ENCODE measurements at regions not wholly inside any gene's neighbourhood (a gene's known extent, or its start where the extent isn't known, plus 50 kb on each side); places are given as distances from the start of the nearest gene placed in this dataset.

- dilution Hi-C loops (cut with MboI; ENCODE audit: extremely low pct_ligation_motif_present, low sequenced_read_pairs) (no loop called here), intact Hi-C loops (cut with micrococcal nuclease) (loop anchor here (5.0 to 10.0 kb wide), 2 partner anchors 68 to 140 kb away; partner anchors contain the start of gene RESF1)
- FAIRE-seq (no peak), DNase-seq (ENCODE audit: low read depth, low spot score) (no peak)
- Histone ChIP-seq H3K4me1 (ENCODE audit: control insufficient read depth, extremely low read depth, insufficient read depth, low read length) (peaks cover 14% of the 10 kb centered on the region), H3K9ac (replicated peaks; ENCODE audit: extremely low read depth, insufficient read depth, low read length) (no peak overlapping the region), H2AFZ (ENCODE audit: low read depth, low read length) (no peak overlapping the region), H3K27ac (ENCODE audit: insufficient read depth, low read depth, low read length) (no peak overlapping the region), H3K79me2 (ENCODE audit: control insufficient read depth, insufficient read depth, low read length) (no peaks in the 10 kb centered on the region), H3K9me1 (replicated peaks; ENCODE audit: control insufficient read depth, extremely low read depth, insufficient read depth, low read length) (no peaks in the 10 kb centered on the region), H3K9me3 (replicated peaks; ENCODE audit: control insufficient read depth, insufficient read depth, low read length) (no peaks in the 10 kb centered on the region), H4K20me1 (replicated peaks; ENCODE audit: control insufficient read depth, extremely low read depth, insufficient read depth, low read length) (no peaks in the 10 kb centered on the region), H3K4me3 (replicated peaks in 1 of 3; ENCODE audit: insufficient read depth in 1 of 3, low read depth in 1 of 3, low read length in 3 of 3) (no peak overlapping the region), H3K36me3 (ENCODE audit: control insufficient read depth in 2 of 2, extremely low read depth in 1 of 2, insufficient read depth in 2 of 2, low read length in 2 of 2) (no peaks in the 10 kb centered on the region), H3K4me2 (ENCODE audit: insufficient read depth, low read length) (no peak overlapping the region), H3K27me3 (ENCODE audit: control insufficient read depth in 2 of 2, insufficient read depth in 2 of 2, low read length in 2 of 2) (no peaks in the 10 kb centered on the region)
- no TSS peak for BruUV-seq (replicated peaks)
- POLR2A ChIA-PET = interaction anchor here (0.6 kb wide), 1 partner anchor 144 kb away, joined by 4 read pairs; the partner anchor contains the start of gene RESF1
- CTCF ChIA-PET = interaction anchor here (0.6 to 1.4 kb wide), 2 partner anchors 32 to 133 kb away, joined by 3 read pairs; no protein-coding TSS in a partner anchor
- TF ChIP-seq MYC (IDR thresholded peaks at IDR 0.05; ENCODE audit: low read depth, low read length) (no peak), JUN (IDR thresholded peaks at IDR 0.05; ENCODE audit: borderline replicate concordance, insufficient read depth, insufficient read length, low read depth) (no peak), POLR2AphosphoS5 (IDR thresholded peaks at IDR 0.05; ENCODE audit: insufficient read depth, low read depth, low read length) (no peak), POLR2A (IDR thresholded peaks at IDR 0.05; ENCODE audit: low read depth, low read length) (no peak), CTCF (IDR thresholded peaks at IDR 0.05; ENCODE audit: extremely low read depth in 1 of 2, insufficient read depth in 1 of 2, low read depth in 1 of 2, low read length in 2 of 2) (no peak), EZH2 (IDR thresholded peaks at IDR 0.05; ENCODE audit: borderline replicate concordance, low read depth, low read length, severe bottlenecking) (no peak), FOS (IDR thresholded peaks at IDR 0.05; ENCODE audit: borderline replicate concordance, insufficient read depth, low read length) (no peak), MAX (IDR thresholded peaks at IDR 0.05; ENCODE audit: insufficient read depth, insufficient read length) (no peak), GATA2 (IDR thresholded peaks at IDR 0.05; ENCODE audit: insufficient read depth, insufficient read length, low read depth, low read length) (no peak)
Measured at GRCh38 chr12:31815096-31815495, 86.3 kb upstream of the AMN1 start.

Measured in endothelial cell of umbilical vein (primary cell).